Prostate gland (tissue), 2 donors: ENCODE measurements at regions not wholly inside any gene's neighbourhood (a gene's known extent, or its start where the extent isn't known, plus 50 kb on each side); places are given as distances from the start of the nearest gene placed in this dataset.

Experiments used
- DNase-seq: peaks from one replicate; pipeline ENCODE4 v3.0.0-alpha.2; 2019; ENCODE audit warnings: low spot score
- H3K27ac ChIP-seq, 2 donors: fragments of 200-600 bp; sonication (generic); 2 replicates each; pipeline ENCODE4 v1.5.1; 2017 to 2019
- H3K27me3 ChIP-seq: fragments of 200-600 bp; sonication (generic); replicated peaks from 2 replicates; pipeline ENCODE4 v1.5.1; 2019; ENCODE audit not compliant: insufficient read depth
- H3K36me3 ChIP-seq, 2 donors: fragments of 200-600 bp; sonication (generic); 1 replicate in 1 of 2; 2 replicates in 1 of 2; pipeline versions ENCODE4 v1.5.1 to v1.8.1; 2017 to 2019
- H3K4me1 ChIP-seq: fragments of 200-600 bp; sonication (generic); replicated peaks from 2 replicates; pipeline ENCODE4 v1.5.1; 2019
- H3K4me3 ChIP-seq, 2 donors: fragments of 200-600 bp; sonication (generic); 2 replicates each; pipeline ENCODE4 v1.5.1; 2017 to 2019
- H3K9me3 ChIP-seq: fragments of 200-600 bp; sonication (generic); 2 replicates; pipeline ENCODE4 v1.5.1; 2017
- CTCF ChIP-seq, 4 experiments: fragments of 200-600 bp in 2 of 4; fragments of 450-650 bp in 2 of 4; sonication (generic) in 2 of 4; IDR thresholded peaks; 1 replicate in 3 of 4; 2 replicates in 1 of 4; pipeline ENCODE4 v1.5.1; 2016 to 2019; ENCODE audit warnings: antibody characterized with exemption in 4 of 4, mild to moderate bottlenecking in 2 of 4, moderate library complexity in 2 of 4
- POLR2A ChIP-seq: fragments of 450-650 bp; IDR thresholded peaks from one replicate; pipeline ENCODE4 v1.6.1; 2016; ENCODE audit warnings: antibody characterized with exemption, mild to moderate bottlenecking
- POLR2AphosphoS5 ChIP-seq: sonication (generic); formaldehyde crosslinking; IDR thresholded peaks from one replicate; pipeline ENCODE4 v1.6.1; 2017; ENCODE audit warnings: antibody characterized with exemption
- WGBS: methylation state at CpG from one replicate; pipeline ENCODE4 v1.1.5; 2018; 5-methylcytosine and 5-hydroxymethylcytosine counted together
- intact Hi-C: fragments of 100-400 bp; cut with DNase I; formaldehyde crosslinking; loops from one replicate; pipeline ENCODE4 v1.14.2; 2022

GRCh38 chr5:89946508-89946907 lies 463.0 kb downstream of the CETN3 start:
- TF ChIP-seq POLR2A (no peak), CTCF (IDR thresholded peaks at IDR 0.05) (no peak), POLR2AphosphoS5 (no peak)
- Histone ChIP-seq H3K9me3 (no peaks in the 10 kb centered on the region), H3K36me3 (no peaks in the 10 kb centered on the region), H3K4me3 (no peak overlapping the region), H3K4me1 (no peaks in the 10 kb centered on the region), H3K27ac (no peak overlapping the region), H3K27me3 (no peaks in the 10 kb centered on the region)
- intact Hi-C loops, result no loop called here
- 46% methylated on average over 4 of the region's 4 CpGs for WGBS
- no peak for DNase-seq

GRCh38 chr5:89942171-89942570 lies 467.4 kb downstream of the CETN3 start:
- intact Hi-C loops, result no loop called here
- H3K9me3 ChIP-seq, result no peaks in the 10 kb centered on the region
- H3K36me3 ChIP-seq, result no peaks in the 10 kb centered on the region
- DNase-seq, result no peak
- TF ChIP-seq CTCF (IDR thresholded peaks at IDR 0.05) (no peak), POLR2AphosphoS5 (no peak), POLR2A (no peak)
- no peak overlapping the region for H3K4me3 ChIP-seq
- no peaks in the 10 kb centered on the region for H3K4me1 ChIP-seq
- H3K27ac ChIP-seq, result no peak overlapping the region
- 96% methylated on average over 1 of the region's 1 CpG for WGBS
- no peaks in the 10 kb centered on the region for H3K27me3 ChIP-seq

GRCh38 chr5:89936576-89936975 lies 473.0 kb downstream of the CETN3 start:
- Histone ChIP-seq H3K4me3 (no peak overlapping the region), H3K27ac (no peak overlapping the region), H3K4me1 (no peaks in the 10 kb centered on the region), H3K27me3 (no peaks in the 10 kb centered on the region), H3K9me3 (no peaks in the 10 kb centered on the region), H3K36me3 (no peaks in the 10 kb centered on the region)
- TF ChIP-seq CTCF (IDR thresholded peaks at IDR 0.05), result no peak
- no peak for TF ChIP-seq POLR2AphosphoS5
- TF ChIP-seq POLR2A, result no peak
- no peak for DNase-seq
- 91% methylated on average over 3 of the region's 3 CpGs for WGBS
- intact Hi-C loops, result no loop called here

GRCh38 chr5:89934069-89934468 lies 475.5 kb downstream of the CETN3 start:
- WGBS, result 92% methylated on average over 4 of the region's 4 CpGs
- intact Hi-C loops, result no loop called here
- no peak for DNase-seq
- no peak for TF ChIP-seq POLR2AphosphoS5
- TF ChIP-seq CTCF (IDR thresholded peaks at IDR 0.05), result no peak
- no peak for TF ChIP-seq POLR2A
- no peak overlapping the region for H3K4me3 ChIP-seq
- no peaks in the 10 kb centered on the region for H3K27me3 ChIP-seq
- no peaks in the 10 kb centered on the region for H3K9me3 ChIP-seq
- H3K4me1 ChIP-seq, result no peaks in the 10 kb centered on the region
- H3K36me3 ChIP-seq, result no peaks in the 10 kb centered on the region
- H3K27ac ChIP-seq, result no peak overlapping the region

- WGBS, result 73% methylated on average over 2 of the region's 2 CpGs
- no peak for DNase-seq
- intact Hi-C loops, result no loop called here
- H3K9me3 ChIP-seq, result no peaks in the 10 kb centered on the region
- no peak overlapping the region for H3K4me3 ChIP-seq
- no peak overlapping the region for H3K27ac ChIP-seq
- H3K27me3 ChIP-seq, result no peaks in the 10 kb centered on the region
- no peaks in the 10 kb centered on the region for H3K4me1 ChIP-seq
- TF ChIP-seq POLR2A (no peak), POLR2AphosphoS5 (no peak), CTCF (IDR thresholded peaks at IDR 0.05) (no peak)
- H3K36me3 ChIP-seq, result no peaks in the 10 kb centered on the region
Measured at GRCh38 chr5:89932771-89933181, 476.8 kb downstream of the CETN3 start.
